HG02870 (cell line): ENCODE measurements at regions not wholly inside any gene's neighbourhood (a gene's known extent, or its start where the extent isn't known, plus 50 kb on each side); places are given as distances from the start of the nearest gene placed in this dataset.
"Not testable (repeated sequence)": the region's sequence is repeated elsewhere in the genome, so short reads cannot be mapped to it uniquely, and the experiment has no call there.

Experiments used
- ATAC-seq: cut with Tn5 transposase; IDR thresholded peaks from one replicate; pipeline ENCODE4 v1.9.1; 2021; ENCODE audit warnings: mild to moderate bottlenecking, moderate library complexity; ENCODE audit not compliant: unreplicated experiment

DNA sequence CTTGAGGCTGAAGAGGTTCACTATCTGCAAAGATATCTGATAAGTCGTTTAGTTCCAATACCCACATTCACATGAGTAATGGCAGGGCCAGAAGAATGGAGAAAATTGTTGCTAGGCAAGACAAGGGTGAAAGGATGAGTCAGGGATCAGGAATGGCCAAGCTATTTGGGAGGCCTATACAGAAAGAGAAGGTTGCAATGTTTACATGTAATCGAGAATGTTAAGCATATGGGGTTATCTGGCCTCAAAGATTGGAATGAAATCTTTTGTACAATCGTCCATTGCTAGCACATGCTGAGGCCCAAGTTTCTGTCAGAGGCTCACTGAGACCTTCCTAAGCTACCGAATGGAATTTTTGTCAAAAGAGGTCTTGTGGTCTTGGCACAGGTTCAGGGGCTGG is 299.9 kb upstream of the PLD5 start:
- no peak for ATAC-seq

DNA sequence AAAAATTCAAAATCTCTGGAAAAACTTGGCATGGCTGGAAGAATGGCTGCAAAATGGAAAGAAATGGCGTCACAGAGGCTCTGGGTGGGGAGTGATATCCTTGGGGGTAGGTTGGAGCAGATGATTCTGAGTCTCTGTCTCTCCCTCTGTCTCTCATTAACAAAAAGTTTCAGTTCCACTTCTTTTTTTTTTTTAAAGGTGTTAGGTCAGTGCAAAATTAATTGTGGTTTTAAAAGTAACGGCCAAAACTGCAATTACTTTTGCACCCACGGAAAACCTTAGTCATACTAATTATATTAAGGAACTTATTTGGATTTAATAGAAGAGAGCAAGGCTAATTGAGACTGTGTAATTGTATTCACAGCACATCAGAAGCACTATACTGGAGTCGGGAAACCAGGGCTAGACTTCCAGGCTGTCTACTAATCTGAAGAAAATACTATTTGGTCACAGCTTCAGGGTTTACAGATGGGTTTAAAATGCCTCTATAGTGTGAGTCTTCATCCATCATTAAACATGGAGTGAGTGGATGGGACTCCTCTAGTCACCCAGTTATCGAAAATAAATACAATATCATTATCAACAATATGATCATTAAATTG is 289.1 kb upstream of the PLD5 start:
- peak; percentile 74 for ATAC-seq

DNA sequence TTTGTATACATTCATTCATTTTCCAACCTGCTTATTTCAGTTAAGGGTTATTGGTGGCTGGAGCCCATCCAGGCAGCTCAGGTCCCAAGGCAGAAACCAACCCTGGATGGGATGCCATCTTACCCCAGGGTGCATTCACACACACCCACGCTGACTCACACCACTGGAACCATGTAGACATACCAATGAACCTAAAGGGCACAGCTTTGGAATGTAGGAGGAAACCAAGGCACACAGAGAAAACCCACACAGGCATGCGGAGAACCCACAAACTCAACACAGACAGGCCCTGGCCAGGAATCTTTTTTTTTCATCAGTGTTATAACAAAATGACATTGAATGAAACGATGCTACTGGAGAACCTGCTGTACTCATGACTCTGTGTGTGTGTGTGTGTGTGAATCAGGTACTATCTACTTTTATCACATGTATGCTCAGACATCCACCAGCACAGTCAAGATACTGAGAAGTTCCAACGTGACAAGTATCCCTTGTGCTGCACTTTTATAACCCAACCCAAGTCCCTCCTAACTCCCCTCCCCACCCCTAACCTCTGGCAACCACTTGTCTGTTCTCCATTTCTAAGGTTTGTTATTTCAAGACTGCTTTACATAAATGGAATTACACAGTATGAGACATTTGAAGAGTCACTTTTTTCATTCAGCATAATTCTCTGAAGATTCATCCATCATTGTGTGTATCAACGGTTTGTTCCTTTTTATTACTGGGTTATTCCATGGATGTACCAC is 286.8 kb upstream of the PLD5 start:
- no peak for ATAC-seq

DNA sequence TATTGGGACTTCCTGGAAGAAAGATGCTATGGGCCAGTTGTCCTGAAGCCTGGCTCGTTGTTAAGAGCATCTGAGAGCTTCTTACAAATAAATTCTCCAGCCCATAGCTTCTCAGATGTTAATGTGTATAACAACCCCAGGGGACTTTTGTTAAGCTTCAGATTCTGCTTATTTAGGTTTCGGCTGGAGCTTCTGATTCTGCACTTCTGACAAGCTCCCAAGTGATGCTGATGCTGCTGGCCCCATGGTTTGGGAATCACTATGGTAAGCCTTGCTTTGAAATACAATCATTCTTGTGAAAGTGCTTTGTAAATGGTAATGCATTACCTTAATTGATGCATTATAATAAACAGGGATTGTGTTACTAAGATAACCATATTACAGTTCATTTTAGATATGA is 281.8 kb upstream of the PLD5 start:
- ATAC-seq, result no peak

DNA sequence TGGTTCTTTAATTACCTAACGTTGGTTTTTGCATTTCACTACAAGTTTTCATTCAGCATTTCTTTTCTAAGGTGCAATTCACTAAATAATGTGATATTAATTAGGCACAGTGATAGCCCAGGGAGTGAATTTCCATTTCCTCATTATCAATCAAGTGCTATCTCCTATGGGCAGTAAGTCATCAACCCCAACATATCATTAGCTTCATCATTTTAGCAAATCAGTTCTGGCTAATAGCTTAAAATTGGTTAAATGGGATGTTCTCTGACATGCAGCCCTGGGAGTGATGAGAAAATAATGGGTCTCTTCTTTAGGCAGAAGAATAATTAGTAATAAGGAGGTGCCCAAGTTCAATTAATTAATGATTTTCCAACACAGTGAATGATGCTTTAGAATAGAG is 280.9 kb upstream of the PLD5 start:
- not testable (repeated sequence) for ATAC-seq

DNA sequence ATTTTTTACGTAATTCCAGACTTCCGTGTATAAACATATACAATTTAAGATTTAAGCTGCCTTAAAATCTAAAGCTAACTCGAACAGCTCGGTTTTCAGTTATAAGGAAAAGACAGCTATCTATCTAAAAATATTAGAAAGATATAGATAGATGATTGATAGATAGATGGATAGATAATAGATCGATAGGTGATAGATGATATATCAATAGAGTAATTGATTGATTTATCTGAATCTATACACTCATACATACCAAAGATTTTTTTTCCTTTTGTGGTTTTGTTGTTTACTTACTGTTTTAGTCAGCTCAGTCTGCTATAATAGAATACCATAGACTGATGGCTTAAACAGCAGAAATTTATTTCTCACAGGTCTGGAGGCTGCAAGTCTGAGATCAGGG is 278.5 kb upstream of the PLD5 start:
- no peak for ATAC-seq

DNA sequence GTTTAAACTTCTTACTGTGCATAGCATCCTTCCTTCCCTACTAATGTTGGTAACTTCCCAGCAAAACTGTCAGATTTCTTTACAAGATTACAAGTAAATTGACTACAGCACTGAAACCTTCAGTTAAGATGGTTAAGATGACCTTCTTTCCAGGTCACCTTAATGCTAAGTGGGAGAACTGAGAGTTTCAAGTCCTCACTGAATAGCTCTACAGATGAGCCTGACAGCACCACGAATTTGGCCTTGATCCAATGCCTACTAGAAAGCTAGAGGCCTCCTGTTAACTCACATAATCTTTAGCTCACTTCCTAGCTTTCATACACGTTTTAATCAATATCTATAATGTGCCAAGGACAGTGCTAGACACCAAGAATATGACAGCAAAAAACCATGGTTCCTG is 276.0 kb upstream of the PLD5 start:
- ATAC-seq, result no peak

DNA sequence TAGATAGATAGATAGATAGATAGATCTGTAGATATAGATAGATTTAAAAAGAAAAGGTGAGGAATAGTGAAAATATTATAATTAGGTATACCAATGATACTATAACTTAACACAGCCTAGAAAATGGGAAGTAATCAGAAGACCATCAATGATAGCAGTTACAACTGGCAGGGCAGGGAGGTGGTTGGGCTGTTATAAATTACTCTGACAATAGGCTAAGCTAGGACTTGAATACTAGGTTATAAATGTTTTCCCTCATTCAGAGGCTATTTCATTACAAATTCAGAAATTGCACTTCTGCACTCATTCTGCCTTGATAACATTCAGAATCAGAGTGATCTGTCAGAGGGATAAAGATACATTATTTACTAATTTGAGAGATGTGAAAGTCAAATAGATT is 273.4 kb upstream of the PLD5 start:
- ATAC-seq, result no peak

DNA sequence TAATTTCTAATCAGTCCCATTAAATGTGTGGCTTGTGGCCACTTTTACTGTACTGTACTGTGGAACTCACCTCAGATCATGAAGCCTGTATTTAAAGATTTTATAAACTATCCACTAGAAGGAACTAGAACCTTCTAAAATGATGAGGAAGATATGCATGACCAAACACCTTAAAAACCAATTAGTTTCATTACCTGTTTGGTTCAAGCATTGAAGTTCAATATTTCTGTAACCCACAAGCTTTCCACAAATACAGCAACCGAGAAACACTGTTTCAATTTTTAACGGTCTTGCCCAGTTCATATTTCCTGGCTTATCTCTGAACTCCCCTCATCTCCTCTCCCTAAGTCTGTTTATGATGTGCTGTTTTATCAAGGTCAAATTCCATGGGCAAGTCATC is 264.3 kb upstream of the PLD5 start:
- peak; percentile 78 for ATAC-seq

DNA sequence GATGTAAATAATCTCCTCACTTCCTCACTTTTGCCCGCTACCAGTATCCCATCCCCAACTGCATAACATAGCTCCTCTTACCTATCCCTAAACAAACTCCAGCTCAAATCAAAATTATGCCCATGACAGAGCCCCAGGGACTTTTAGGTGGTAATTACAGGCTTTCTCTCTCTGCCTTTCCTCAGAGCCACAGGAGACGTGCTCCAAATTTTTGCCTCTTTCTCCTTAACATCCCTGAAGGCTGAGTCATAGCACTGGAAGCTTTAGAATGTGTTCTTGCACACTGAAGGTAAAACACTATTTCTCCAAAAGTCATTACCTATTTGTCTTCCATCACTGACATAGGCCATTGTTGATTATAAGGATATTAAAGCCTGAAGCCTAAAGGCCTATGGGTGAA is 263.5 kb upstream of the PLD5 start:
- no peak for ATAC-seq

DNA sequence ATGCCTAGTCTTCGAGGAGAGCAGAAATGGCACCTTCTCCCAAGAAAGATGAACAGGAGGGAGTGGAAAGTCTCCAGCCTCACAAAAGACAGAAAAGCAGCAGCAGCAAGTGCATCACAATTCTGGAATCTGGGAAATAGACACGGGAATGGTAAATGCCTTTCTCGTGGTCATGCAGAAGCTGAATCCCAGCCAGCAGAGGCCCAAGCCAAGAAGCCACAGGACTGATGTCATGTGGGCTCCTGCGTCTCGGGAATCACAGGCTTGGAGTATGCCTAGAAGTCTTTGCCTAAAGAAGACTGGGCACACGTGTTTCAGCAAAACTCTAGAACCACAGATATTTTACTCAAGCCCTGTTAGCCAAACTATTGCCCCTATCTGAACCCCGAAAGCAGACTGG is 260.3 kb upstream of the PLD5 start:
- no peak for ATAC-seq

DNA sequence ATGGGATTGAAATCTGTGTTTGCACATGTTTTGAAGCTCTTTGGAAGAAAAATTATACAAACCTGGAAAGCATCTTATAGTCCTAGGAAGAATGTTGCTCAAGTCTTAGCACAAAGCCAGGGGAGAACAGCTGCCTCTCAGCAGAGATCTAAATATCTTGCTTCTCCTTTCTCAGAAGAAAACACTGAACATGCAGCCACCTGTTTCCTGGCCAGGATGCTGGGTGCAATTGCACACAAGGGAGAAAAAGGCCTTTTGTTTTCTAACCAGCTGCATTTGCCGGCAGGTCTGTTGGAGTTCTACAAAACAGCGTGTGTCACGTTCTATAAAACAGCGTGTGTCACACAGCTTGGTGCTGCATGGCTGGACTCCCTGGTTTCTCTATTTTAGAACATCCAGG is 259.6 kb upstream of the PLD5 start:
- ATAC-seq, result no peak

DNA sequence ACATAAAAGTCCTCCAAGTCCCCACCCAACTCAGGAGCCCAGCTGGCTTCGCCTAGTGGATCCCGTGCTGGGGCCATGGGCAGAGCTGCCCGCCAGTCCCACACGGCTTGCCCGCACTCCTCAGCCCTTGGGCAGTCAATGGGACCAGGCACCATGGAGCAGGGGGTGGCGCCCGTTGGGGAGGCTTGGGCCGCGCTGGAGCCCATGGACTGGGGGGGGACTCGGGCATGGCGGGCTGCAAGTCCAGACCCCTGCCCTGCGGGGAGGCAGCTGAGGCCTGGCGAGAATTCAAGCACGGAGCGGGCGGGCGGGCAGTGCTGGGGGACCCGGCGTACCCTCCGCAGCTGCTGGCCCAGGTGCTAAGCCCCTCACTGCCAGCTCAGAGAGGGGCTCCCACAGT is 249.8 kb upstream of the PLD5 start:
- ATAC-seq, result no peak

DNA sequence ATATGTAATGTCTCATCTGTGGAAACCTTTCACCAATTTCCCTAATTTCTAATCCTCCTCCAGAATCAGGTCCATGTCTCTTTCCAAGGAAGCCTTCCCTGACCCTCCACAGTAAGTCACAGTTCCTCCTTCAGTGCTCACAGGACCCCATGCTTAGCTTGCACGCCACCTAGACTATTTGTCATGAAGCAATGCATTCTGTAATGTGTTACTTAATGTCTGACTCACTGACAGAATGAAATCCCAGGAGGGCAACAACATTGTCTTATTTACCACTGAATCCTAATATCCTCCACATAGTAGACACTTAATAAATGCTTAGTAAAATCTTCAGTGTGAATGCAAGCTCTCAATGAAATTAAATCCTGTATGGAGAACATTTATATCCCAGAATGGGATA is 245.9 kb upstream of the PLD5 start:
- no peak for ATAC-seq

DNA sequence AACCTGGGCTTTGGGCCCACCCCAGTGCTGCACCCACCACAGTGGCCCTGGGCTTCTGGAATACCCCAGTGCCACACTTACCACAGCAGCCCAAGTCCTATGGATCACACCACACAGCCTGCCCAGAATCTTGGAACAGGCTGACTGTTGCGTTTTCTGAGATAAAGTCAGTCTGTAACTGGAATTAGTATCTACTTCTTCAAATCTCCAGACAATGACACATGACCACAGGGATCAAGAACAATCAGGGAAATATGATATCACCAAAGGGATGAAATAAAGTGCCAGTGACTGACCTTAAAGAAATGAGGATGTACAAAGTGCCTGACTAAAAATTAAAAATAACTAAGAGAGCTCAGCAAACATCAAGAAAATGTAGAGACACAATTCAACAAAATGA is 239.7 kb upstream of the PLD5 start:
- ATAC-seq, result no peak

DNA sequence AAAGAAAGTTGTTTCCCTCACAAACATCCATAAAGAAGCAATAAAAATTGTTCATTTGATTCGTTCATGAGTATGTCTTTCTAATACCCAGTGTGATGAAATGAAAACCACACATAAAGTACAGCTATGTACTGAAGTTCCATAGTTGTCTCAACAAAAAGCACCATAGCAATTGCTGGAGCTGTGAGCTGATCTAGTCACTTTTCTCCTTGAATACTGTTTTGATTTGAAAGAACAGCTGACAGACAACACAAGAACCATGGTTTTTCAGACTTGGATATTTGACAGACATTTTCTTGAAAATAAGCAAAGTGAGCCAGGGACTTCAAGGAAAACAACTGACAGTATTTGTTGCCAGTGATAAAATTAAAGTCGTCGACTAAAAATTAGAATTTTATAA is 237.1 kb upstream of the PLD5 start:
- no peak for ATAC-seq

DNA sequence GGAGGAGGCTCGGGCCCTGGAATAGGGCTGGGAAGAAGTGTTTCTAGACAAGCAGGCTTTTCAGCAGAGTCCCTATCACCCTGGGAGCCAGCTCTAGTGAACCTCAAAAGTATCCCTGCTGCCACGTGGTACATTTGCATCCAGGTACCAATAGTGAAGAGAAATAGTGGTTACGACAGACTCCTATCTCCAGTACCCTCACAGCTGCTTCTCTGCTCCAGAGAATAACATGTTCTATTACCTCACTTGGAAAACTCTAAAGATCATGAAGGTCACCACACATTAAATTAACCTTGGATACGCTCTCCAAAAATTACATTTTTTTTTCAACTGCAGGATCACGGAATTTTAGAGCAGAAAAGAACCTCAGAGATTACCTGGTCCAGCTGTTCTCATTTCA is 230.4 kb upstream of the PLD5 start:
- no peak for ATAC-seq

DNA sequence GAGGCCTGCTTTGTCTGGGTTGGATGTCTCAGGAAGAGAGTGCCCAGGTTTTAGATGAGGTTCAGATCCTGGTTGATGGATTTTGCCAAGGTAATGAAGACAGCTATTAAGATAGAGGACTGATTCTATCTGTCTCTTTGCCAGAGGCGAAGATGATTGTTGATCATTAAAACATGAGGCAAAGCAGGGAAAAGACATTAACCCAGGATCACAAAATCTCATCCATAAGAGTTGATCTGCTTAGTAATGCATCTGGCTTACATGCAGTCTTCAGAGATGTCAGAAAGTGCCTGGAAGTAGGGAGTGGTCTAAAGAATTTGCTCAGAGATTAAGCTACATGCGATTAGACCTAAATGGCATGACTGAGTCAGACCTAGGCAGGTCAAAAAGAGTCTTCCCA is 229.6 kb upstream of the PLD5 start:
- no peak for ATAC-seq

DNA sequence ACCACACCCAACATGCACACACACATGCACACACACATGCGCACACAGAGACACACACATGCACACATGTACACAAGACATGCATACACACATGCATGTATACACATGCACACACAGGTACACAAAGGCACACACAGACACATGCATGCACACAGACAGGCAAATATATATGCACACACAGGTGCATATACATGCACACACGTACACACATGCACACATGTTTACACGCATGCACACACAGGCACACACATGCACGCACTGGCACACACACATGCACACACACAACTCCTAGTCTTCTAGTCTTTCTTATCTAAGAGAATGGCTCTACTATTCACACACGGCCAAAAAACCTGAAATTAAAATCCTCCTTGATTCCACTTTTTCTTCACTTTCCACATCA is 222.7 kb upstream of the PLD5 start:
- ATAC-seq, result no peak

DNA sequence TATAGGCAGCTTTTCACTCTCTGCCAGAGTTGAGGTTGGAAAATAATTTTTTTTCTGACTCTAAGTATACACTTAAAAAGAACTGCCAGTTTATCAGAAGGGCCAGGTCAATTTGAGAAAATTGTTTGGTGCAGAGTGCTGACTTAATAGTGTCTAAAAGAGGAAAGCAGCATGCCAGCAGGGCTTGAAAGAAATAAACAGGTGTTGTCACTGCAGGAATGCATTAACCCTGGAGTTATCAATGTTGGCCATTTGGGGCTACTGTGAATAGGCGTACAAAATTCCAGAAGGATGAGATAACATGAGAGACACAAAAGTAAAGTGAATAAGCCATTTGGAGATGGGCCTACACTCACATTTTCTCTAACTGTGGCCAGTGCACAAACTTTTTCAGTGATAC is 220.6 kb upstream of the PLD5 start:
- ATAC-seq, result no peak

DNA sequence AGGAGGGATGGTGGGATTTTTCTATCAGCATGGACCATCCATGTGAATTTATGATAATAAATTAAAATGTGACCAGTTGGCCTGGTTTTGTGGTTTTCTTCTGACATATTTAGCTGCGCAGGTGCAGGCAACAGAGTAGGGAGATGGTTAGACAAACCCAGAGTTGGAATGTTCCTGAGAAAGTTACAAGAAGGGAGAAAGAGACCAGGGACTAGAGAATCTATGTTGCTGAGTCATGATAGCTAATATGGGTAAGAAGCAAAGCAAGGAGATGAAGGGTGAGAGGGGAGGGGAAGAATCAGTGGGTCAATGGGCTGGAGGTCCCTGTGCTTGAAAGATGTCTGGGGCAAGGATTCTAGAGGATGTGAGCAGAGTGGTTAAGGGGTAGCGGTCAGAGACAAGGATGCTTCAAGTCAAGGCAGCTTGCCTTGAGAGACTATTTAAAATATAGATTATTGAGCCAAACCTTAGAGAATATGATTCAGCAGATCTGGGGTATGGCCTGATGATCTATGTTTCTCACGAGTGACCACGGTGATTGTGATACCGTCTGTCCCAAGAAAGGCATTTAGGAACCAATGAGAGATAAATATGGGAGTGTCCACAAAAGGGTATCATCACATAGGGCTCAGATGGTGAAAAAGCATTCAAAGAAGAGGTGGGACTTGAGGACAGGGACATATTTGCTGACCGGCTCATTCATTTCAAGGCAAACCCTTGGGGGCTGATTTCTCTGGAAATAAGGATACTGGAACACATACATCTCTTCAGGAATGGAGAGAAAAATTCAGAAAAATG is 219.7 kb upstream of the PLD5 start:
- ATAC-seq, result no peak
